ENCODE measurements at regions not wholly inside any gene's neighbourhood (a gene's known extent, or its start where the extent isn't known, plus 50 kb on each side); places are given as distances from the start of the nearest gene placed in this dataset.

DNA sequence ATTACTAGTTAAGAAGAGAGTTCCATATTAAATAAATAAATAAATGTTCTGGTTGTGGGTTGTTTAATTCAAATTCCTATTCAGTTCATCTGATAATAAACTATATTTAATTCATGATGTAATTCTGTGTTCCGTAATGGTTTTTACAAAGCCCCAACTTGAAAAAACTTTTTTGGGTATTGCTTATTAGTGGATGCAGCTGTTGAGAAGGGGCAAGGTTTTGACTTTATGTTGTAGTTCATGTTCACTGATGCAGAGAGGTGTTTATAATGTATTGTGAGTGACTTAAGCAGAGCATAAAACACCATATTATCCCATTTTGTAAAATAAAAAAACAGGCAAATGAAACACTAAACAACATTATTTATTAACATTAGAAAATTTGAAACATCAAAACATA, 107.3 kb upstream of the TNFSF11 start:
- in situ Hi-C loops (cut with HindIII; ENCODE audit: low pct_unique_long_range_greater_than_20kb, low sequenced_read_pairs), result no loop called here
- POLR2A ChIA-PET, result no interaction called here

GRCh38 chr13:42474954-42475353, 99.0 kb upstream of the TNFSF11 start:
- in situ Hi-C loops (cut with HindIII; ENCODE audit: low pct_unique_long_range_greater_than_20kb, low sequenced_read_pairs), result no loop called here
- TF ChIP-seq, protein P1, sequence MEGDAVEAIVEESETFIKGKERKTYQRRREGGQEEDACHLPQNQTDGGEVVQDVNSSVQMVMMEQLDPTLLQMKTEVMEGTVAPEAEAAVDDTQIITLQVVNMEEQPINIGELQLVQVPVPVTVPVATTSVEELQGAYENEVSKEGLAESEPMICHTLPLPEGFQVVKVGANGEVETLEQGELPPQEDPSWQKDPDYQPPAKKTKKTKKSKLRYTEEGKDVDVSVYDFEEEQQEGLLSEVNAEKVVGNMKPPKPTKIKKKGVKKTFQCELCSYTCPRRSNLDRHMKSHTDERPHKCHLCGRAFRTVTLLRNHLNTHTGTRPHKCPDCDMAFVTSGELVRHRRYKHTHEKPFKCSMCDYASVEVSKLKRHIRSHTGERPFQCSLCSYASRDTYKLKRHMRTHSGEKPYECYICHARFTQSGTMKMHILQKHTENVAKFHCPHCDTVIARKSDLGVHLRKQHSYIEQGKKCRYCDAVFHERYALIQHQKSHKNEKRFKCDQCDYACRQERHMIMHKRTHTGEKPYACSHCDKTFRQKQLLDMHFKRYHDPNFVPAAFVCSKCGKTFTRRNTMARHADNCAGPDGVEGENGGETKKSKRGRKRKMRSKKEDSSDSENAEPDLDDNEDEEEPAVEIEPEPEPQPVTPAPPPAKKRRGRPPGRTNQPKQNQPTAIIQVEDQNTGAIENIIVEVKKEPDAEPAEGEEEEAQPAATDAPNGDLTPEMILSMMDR (IDR thresholded peaks at IDR 0.05), result no peak
- TF ChIP-seq, protein P2, sequence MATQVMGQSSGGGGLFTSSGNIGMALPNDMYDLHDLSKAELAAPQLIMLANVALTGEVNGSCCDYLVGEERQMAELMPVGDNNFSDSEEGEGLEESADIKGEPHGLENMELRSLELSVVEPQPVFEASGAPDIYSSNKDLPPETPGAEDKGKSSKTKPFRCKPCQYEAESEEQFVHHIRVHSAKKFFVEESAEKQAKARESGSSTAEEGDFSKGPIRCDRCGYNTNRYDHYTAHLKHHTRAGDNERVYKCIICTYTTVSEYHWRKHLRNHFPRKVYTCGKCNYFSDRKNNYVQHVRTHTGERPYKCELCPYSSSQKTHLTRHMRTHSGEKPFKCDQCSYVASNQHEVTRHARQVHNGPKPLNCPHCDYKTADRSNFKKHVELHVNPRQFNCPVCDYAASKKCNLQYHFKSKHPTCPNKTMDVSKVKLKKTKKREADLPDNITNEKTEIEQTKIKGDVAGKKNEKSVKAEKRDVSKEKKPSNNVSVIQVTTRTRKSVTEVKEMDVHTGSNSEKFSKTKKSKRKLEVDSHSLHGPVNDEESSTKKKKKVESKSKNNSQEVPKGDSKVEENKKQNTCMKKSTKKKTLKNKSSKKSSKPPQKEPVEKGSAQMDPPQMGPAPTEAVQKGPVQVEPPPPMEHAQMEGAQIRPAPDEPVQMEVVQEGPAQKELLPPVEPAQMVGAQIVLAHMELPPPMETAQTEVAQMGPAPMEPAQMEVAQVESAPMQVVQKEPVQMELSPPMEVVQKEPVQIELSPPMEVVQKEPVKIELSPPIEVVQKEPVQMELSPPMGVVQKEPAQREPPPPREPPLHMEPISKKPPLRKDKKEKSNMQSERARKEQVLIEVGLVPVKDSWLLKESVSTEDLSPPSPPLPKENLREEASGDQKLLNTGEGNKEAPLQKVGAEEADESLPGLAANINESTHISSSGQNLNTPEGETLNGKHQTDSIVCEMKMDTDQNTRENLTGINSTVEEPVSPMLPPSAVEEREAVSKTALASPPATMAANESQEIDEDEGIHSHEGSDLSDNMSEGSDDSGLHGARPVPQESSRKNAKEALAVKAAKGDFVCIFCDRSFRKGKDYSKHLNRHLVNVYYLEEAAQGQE (IDR thresholded peaks at IDR 0.05; ENCODE audit: insufficient read depth in 1 of 2, low read depth in 2 of 2, low read length in 1 of 2), result no peak
- no peak for TF ChIP-seq SIN3A (IDR thresholded peaks at IDR 0.05; ENCODE audit: borderline replicate concordance, insufficient read depth, low read depth, low read length)
- TF ChIP-seq POLR2AphosphoS5 (IDR thresholded peaks at IDR 0.05; ENCODE audit: low read depth, low read length), result no peak
- TF ChIP-seq TCF7L2 (IDR thresholded peaks at IDR 0.05; ENCODE audit: low read depth, low read length), result no peak
- CTCF ChIA-PET, result no interaction called here
- intact Hi-C loops (cut with micrococcal nuclease; ENCODE audit: unreplicated experiment), result no loop called here
- ATAC-seq (no peak), DNase-seq (ENCODE audit: low read depth, low spot score) (no peak)
- Histone ChIP-seq H3K36me3 (ENCODE audit: control insufficient read depth, insufficient read depth, low read length) (no peaks in the 10 kb centered on the region), H3K4me1 (ENCODE audit: control insufficient read depth, insufficient read depth, low read length) (no peaks in the 10 kb centered on the region), H3K4me3 (ENCODE audit: low read depth in 2 of 2, low read length in 2 of 2) (no peak overlapping the region), H3K27me3 (ENCODE audit: control insufficient read depth, insufficient read depth, low read length) (no peaks in the 10 kb centered on the region), H3K27ac (ENCODE audit: low read length) (no peak overlapping the region), H3K9me3 (ENCODE audit: control insufficient read depth, insufficient read depth, low read depth, low read length) (no peaks in the 10 kb centered on the region)
- no TSS peak for BruUV-seq (replicated peaks)
- POLR2A ChIA-PET, result no interaction called here

More for the DNA sequence above, 107.3 kb upstream of the TNFSF11 start:
- H3K9me3 ChIP-seq (ENCODE audit: control insufficient read depth, insufficient read depth, low read depth, low read length), result no peaks in the 10 kb centered on the region
- H3K27ac ChIP-seq (ENCODE audit: low read length), result no peak overlapping the region
- ATAC-seq (no peak), DNase-seq (ENCODE audit: low read depth, low spot score) (no peak)
- no TSS peak for BruUV-seq (replicated peaks)
- CTCF ChIA-PET, result no interaction called here
- H3K4me1 ChIP-seq (ENCODE audit: control insufficient read depth, insufficient read depth, low read length), result no peaks in the 10 kb centered on the region
- TF ChIP-seq TCF7L2 (IDR thresholded peaks at IDR 0.05; ENCODE audit: low read depth, low read length) (no peak), SIN3A (IDR thresholded peaks at IDR 0.05; ENCODE audit: borderline replicate concordance, insufficient read depth, low read depth, low read length) (no peak), POLR2AphosphoS5 (IDR thresholded peaks at IDR 0.05; ENCODE audit: low read depth, low read length) (no peak)
- TF ChIP-seq, protein P2 (IDR thresholded peaks at IDR 0.05; ENCODE audit: insufficient read depth in 1 of 2, low read depth in 2 of 2, low read length in 1 of 2), result no peak
- TF ChIP-seq, protein P1 (IDR thresholded peaks at IDR 0.05), result no peak
- H3K4me3 ChIP-seq (ENCODE audit: low read depth in 2 of 2, low read length in 2 of 2), result no peak overlapping the region
- no peaks in the 10 kb centered on the region for H3K27me3 ChIP-seq (ENCODE audit: control insufficient read depth, insufficient read depth, low read length)
- intact Hi-C loops (cut with micrococcal nuclease; ENCODE audit: unreplicated experiment), result no loop called here
- H3K36me3 ChIP-seq (ENCODE audit: control insufficient read depth, insufficient read depth, low read length), result no peaks in the 10 kb centered on the region
